ENCODE measurements at regions not wholly inside any gene's neighbourhood (a gene's known extent, or its start where the extent isn't known, plus 50 kb on each side); places are given as distances from the start of the nearest gene placed in this dataset.

DNA sequence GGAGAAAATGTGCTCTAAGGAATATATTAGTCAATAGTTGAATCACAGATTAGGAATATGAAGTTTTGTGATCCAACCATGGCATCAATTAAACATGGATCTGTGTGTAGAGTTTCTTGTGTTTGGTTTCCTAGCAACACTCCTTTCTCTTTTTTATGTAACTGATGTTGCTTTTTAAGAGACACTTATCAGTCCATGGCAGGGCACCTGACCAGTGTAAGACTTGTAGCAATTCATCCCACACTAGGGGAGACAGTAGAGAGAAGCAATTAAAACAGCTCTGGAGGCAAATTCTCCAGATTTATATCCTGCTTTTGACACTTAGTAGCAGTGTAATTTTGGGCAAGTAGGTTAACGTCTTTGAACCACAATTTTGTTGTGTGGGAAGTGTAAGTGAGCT, 1229.0 kb downstream of the PCDH9 start:
- TF ChIP-seq POLR2A (IDR thresholded peaks at IDR 0.05): no peak
- TF ChIP-seq EP300 (IDR thresholded peaks at IDR 0.05): no peak
